ENCODE measurements at regions not wholly inside any gene's neighbourhood (a gene's known extent, or its start where the extent isn't known, plus 50 kb on each side); places are given as distances from the start of the nearest gene placed in this dataset.

GRCh38 chr22:48440673-48441552, 1386.8 kb downstream of the BRD1 start:
- no peak for TF ChIP-seq EZH2phosphoT487 (IDR thresholded peaks at IDR 0.05; ENCODE audit: borderline replicate concordance)
- TF ChIP-seq CTCF (conservative IDR thresholded peaks at IDR 0.05; ENCODE audit: low read length), result no peak
